Right ventricle myocardium inferior (tissue), 1 donor: ENCODE measurements at regions not wholly inside any gene's neighbourhood (a gene's known extent, or its start where the extent isn't known, plus 50 kb on each side); places are given as distances from the start of the nearest gene placed in this dataset.

Experiments
- ATAC-seq: fragments of 200-7000 bp; cut with Tn5 transposase; one replicate; pipeline ENCODE4 v1.9.1; 2020; ENCODE audit warnings: mild to moderate bottlenecking, moderate library complexity
- DNase-seq: peaks from one replicate; pipeline ENCODE4 v3.0.0; 2021; ENCODE audit errors: missing footprints
- intact Hi-C: fragments of 100-400 bp; cut with DNase I; formaldehyde crosslinking; loops from one replicate; pipeline ENCODE4 v1.11.0; 2022
- donor health status: DM: no; HTN: yes; CAD: no; lungs with severe emphysema.

GRCh38 chr2:200749631-200750322 is 61.9 kb upstream of the BZW1 start:
- intact Hi-C loops, result no loop called here
- no peak for ATAC-seq

GRCh38 chr2:200750323-200750910 is 61.3 kb upstream of the BZW1 start:
- intact Hi-C loops, result no loop called here
- ATAC-seq, result no peak
- no peak for DNase-seq

More at GRCh38 chr2:200749631-200750322, 61.9 kb upstream of the BZW1 start:
- DNase-seq, result no peak

GRCh38 chr2:200751786-200752185 is 59.9 kb upstream of the BZW1 start:
- DNase-seq, result no peak
- no peak for ATAC-seq
- intact Hi-C loops, result no loop called here

GRCh38 chr2:200752332-200752731 is 59.4 kb upstream of the BZW1 start:
- ATAC-seq, result peak; percentile 36

GRCh38 chr2:200752835-200753234 is 58.9 kb upstream of the BZW1 start:
- DNase-seq (no peak), ATAC-seq (no peak)
- intact Hi-C loops, result no loop called here

More at GRCh38 chr2:200752332-200752731, 59.4 kb upstream of the BZW1 start:
- intact Hi-C loops, result no loop called here
- DNase-seq, result no peak

GRCh38 chr2:200756618-200757321 is 54.9 kb upstream of the BZW1 start:
- no peak for DNase-seq
- no peak for ATAC-seq
- intact Hi-C loops, result no loop called here

GRCh38 chr2:200757399-200757798 is 54.3 kb upstream of the BZW1 start:
- no peak for ATAC-seq
- DNase-seq, result no peak

GRCh38 chr2:200758341-200758740 is 53.4 kb upstream of the BZW1 start:
- ATAC-seq, result no peak
- intact Hi-C loops, result no loop called here
- DNase-seq, result no peak

More at GRCh38 chr2:200757399-200757798, 54.3 kb upstream of the BZW1 start:
- intact Hi-C loops, result no loop called here

GRCh38 chr2:200761266-200761665 is 50.4 kb upstream of the BZW1 start:
- ATAC-seq (no peak), DNase-seq (no peak)
- intact Hi-C loops, result no loop called here
